ENCODE measurements at regions not wholly inside any gene's neighbourhood (a gene's known extent, or its start where the extent isn't known, plus 50 kb on each side); places are given as distances from the start of the nearest gene placed in this dataset.

- no peaks in the 10 kb centered on the region for H3K9me3 ChIP-seq
- no peaks in the 10 kb centered on the region for H3K36me3 ChIP-seq
- H3K4me3 ChIP-seq = no peak overlapping the region
- H3K4me1 ChIP-seq = no peaks in the 10 kb centered on the region
- intact Hi-C loops (cut with DNase I; ENCODE audit: low total_unique reads) = no loop called here
- no peak for TF ChIP-seq POLR2A (IDR thresholded peaks at IDR 0.05)
- no peak for TF ChIP-seq CTCF (IDR thresholded peaks at IDR 0.05)
- TF ChIP-seq POLR2AphosphoS5 (IDR thresholded peaks at IDR 0.05) = no peak
- no peak overlapping the region for H3K27ac ChIP-seq
- DNase-seq (ENCODE audit: low spot score in 2 of 2) = no peak
- no peaks in the 10 kb centered on the region for H3K27me3 ChIP-seq
Observed at GRCh38 chr7:25308246-25308645, 80.0 kb upstream of the NPVF start.

GRCh38 chr7:25308906-25309705, 80.8 kb upstream of the NPVF start:
- Histone ChIP-seq H3K4me3 (no peak overlapping the region), H3K4me1 (no peaks in the 10 kb centered on the region), H3K9me3 (no peaks in the 10 kb centered on the region), H3K36me3 (no peaks in the 10 kb centered on the region), H3K27me3 (no peaks in the 10 kb centered on the region), H3K27ac (no peak overlapping the region)
- intact Hi-C loops (cut with DNase I; ENCODE audit: low total_unique reads) = no loop called here
- no peak for TF ChIP-seq POLR2A (IDR thresholded peaks at IDR 0.05)
- TF ChIP-seq CTCF (IDR thresholded peaks at IDR 0.05) = no peak
- TF ChIP-seq POLR2AphosphoS5 (IDR thresholded peaks at IDR 0.05) = no peak
- DNase-seq (ENCODE audit: low spot score in 2 of 2) = no peak

- TF ChIP-seq POLR2AphosphoS5 (IDR thresholded peaks at IDR 0.05) (no peak), CTCF (IDR thresholded peaks at IDR 0.05) (no peak)
- no peaks in the 10 kb centered on the region for H3K27me3 ChIP-seq
- H3K4me3 ChIP-seq = no peak overlapping the region
- intact Hi-C loops (cut with DNase I; ENCODE audit: low total_unique reads) = no loop called here
- H3K36me3 ChIP-seq = no peaks in the 10 kb centered on the region
- H3K9me3 ChIP-seq = no peaks in the 10 kb centered on the region
- no peaks in the 10 kb centered on the region for H3K4me1 ChIP-seq
- no peak for DNase-seq (ENCODE audit: low spot score in 2 of 2)
- no peak overlapping the region for H3K27ac ChIP-seq
Observed at GRCh38 chr7:25310896-25311295, 82.6 kb upstream of the NPVF start.

- Histone ChIP-seq H3K9me3 (no peaks in the 10 kb centered on the region), H3K4me1 (no peaks in the 10 kb centered on the region), H3K4me3 (no peak overlapping the region), H3K36me3 (no peaks in the 10 kb centered on the region), H3K27ac (no peak overlapping the region), H3K27me3 (no peaks in the 10 kb centered on the region)
- DNase-seq (ENCODE audit: low spot score in 2 of 2) = no peak
- intact Hi-C loops (cut with DNase I; ENCODE audit: low total_unique reads) = no loop called here
- TF ChIP-seq POLR2A (IDR thresholded peaks at IDR 0.05) = no peak
- TF ChIP-seq POLR2AphosphoS5 (IDR thresholded peaks at IDR 0.05) = no peak
- no peak for TF ChIP-seq CTCF (IDR thresholded peaks at IDR 0.05)
Observed at GRCh38 chr7:25311346-25311745, 83.1 kb upstream of the NPVF start.

- Histone ChIP-seq H3K4me3 (no peak overlapping the region), H3K4me1 (no peaks in the 10 kb centered on the region), H3K27ac (no peak overlapping the region), H3K36me3 (no peaks in the 10 kb centered on the region), H3K9me3 (no peaks in the 10 kb centered on the region), H3K27me3 (no peaks in the 10 kb centered on the region)
- TF ChIP-seq POLR2A (IDR thresholded peaks at IDR 0.05) (no peak), CTCF (IDR thresholded peaks at IDR 0.05) (no peak), POLR2AphosphoS5 (IDR thresholded peaks at IDR 0.05) (no peak)
- intact Hi-C loops (cut with DNase I; ENCODE audit: low total_unique reads) = no loop called here
- no peak for DNase-seq (ENCODE audit: low spot score in 2 of 2)
Observed at GRCh38 chr7:25312968-25313367, 84.7 kb upstream of the NPVF start.

Measured in breast epithelium (tissue), 4 donors.